Astrocyte of the cerebellum (primary cell): ENCODE measurements at regions not wholly inside any gene's neighbourhood (a gene's known extent, or its start where the extent isn't known, plus 50 kb on each side); places are given as distances from the start of the nearest gene placed in this dataset.
A peak's percentile ranks its signal among the peaks of the same experiment; 100 is the strongest.

ENCODE experiments used
- DNase-seq: peaks from one replicate; pipeline ENCODE4 v3.0.0-alpha.2; 2011; ENCODE audit warnings: low read depth
- H3K4me3 ChIP-seq: 2 replicates; pipeline ENCODE4 v1.5.1; 2011; ENCODE audit warnings: mild to moderate bottlenecking, low read depth, low read length, moderate library complexity
- CTCF ChIP-seq: IDR thresholded peaks from 2 replicates; pipeline ENCODE4 v1.5.1; 2012; ENCODE audit warnings: low read length, low read depth, moderate library complexity, mild to moderate bottlenecking; ENCODE audit errors: missing control alignments
- in situ Hi-C: cut with HindIII; loops from 2 replicates; pipeline ENCODE4 v1.10.0; 2017; ENCODE audit warnings: low sequenced_read_pairs

- no peak overlapping the region for H3K4me3 ChIP-seq
- in situ Hi-C loops: no loop called here
- no peak for DNase-seq
- TF ChIP-seq CTCF: no peak
Observed at GRCh38 chr4:65021149-65021548, 611.9 kb upstream of the TECRL start.

GRCh38 chr4:65019775-65020174 lies 610.5 kb upstream of the TECRL start:
- in situ Hi-C loops: no loop called here
- no peak for DNase-seq
- TF ChIP-seq CTCF: no peak
- no peak overlapping the region for H3K4me3 ChIP-seq

GRCh38 chr4:65018313-65018712 lies 609.1 kb upstream of the TECRL start:
- no peak for TF ChIP-seq CTCF
- no peak overlapping the region for H3K4me3 ChIP-seq
- in situ Hi-C loops: no loop called here
- DNase-seq: no peak

GRCh38 chr4:65014078-65014477 lies 604.8 kb upstream of the TECRL start:
- DNase-seq: no peak
- in situ Hi-C loops: no loop called here
- TF ChIP-seq CTCF: no peak
- no peak overlapping the region for H3K4me3 ChIP-seq

- peak; percentile 71 for TF ChIP-seq CTCF
- in situ Hi-C loops: no loop called here
- peak; percentile 66 for DNase-seq
- H3K4me3 ChIP-seq: no peak overlapping the region
Observed at GRCh38 chr4:65007841-65008439, 598.7 kb upstream of the TECRL start.

- TF ChIP-seq CTCF: no peak
- no peak overlapping the region for H3K4me3 ChIP-seq
- DNase-seq: no peak
- in situ Hi-C loops: no loop called here
Observed at GRCh38 chr4:64975177-64975576, 565.9 kb upstream of the TECRL start.
